Dermis microvascular lymphatic vessel endothelial cell (primary cell): ENCODE measurements at regions not wholly inside any gene's neighbourhood (a gene's known extent, or its start where the extent isn't known, plus 50 kb on each side); places are given as distances from the start of the nearest gene placed in this dataset.

Source experiments
- DNase-seq, 2 donors: peaks; one replicate each; pipeline versions ENCODE4 v3.0.0 to v3.0.0-alpha.2; 2010; ENCODE audit warnings: low read depth in 2 of 2

- DNase-seq, result no peak
These were observed 324.0 kb downstream of the STIM2 start for GRCh38 chr4:27184508-27185155.

GRCh38 chr4:27186710-27187109 lies 326.1 kb downstream of the STIM2 start:
- no peak for DNase-seq

- no peak for DNase-seq
These were observed 327.1 kb downstream of the STIM2 start for GRCh38 chr4:27187786-27188185.

GRCh38 chr4:27189683-27190082 lies 329.0 kb downstream of the STIM2 start:
- no peak for DNase-seq

GRCh38 chr4:27191592-27191991 lies 331.0 kb downstream of the STIM2 start:
- DNase-seq, result no peak

GRCh38 chr4:27194599-27195176 lies 334.0 kb downstream of the STIM2 start:
- no peak for DNase-seq

- no peak for DNase-seq
These were observed 337.6 kb downstream of the STIM2 start for GRCh38 chr4:27198246-27198645.

- no peak for DNase-seq
These were observed 338.3 kb downstream of the STIM2 start for GRCh38 chr4:27198971-27199370.

GRCh38 chr4:27206009-27206408 lies 345.4 kb downstream of the STIM2 start:
- DNase-seq, result no peak

GRCh38 chr4:27210956-27211355 lies 350.3 kb downstream of the STIM2 start:
- DNase-seq, result no peak

GRCh38 chr4:27214010-27214409 lies 353.4 kb downstream of the STIM2 start:
- no peak for DNase-seq

GRCh38 chr4:27215220-27215826 lies 354.7 kb downstream of the STIM2 start:
- no peak for DNase-seq

GRCh38 chr4:27217261-27217769 lies 356.7 kb downstream of the STIM2 start:
- DNase-seq, result no peak

GRCh38 chr4:27218013-27218412 lies 357.4 kb downstream of the STIM2 start:
- DNase-seq, result no peak

GRCh38 chr4:27223326-27223725 lies 362.7 kb downstream of the STIM2 start:
- DNase-seq, result no peak

- no peak for DNase-seq
These were observed 372.9 kb downstream of the STIM2 start for GRCh38 chr4:27233531-27233930.

GRCh38 chr4:27234306-27234899 lies 373.8 kb downstream of the STIM2 start:
- no peak for DNase-seq

- DNase-seq, result no peak
These were observed 379.0 kb downstream of the STIM2 start for GRCh38 chr4:27239641-27240040.

GRCh38 chr4:27242217-27242616 lies 381.6 kb downstream of the STIM2 start:
- DNase-seq, result no peak

- no peak for DNase-seq
These were observed 384.6 kb downstream of the STIM2 start for GRCh38 chr4:27245216-27245615.

GRCh38 chr4:27248829-27249228 lies 388.2 kb downstream of the STIM2 start:
- DNase-seq, result no peak

- no peak for DNase-seq
These were observed 391.1 kb downstream of the STIM2 start for GRCh38 chr4:27251771-27252170.
